ENCODE measurements at regions not wholly inside any gene's neighbourhood (a gene's known extent, or its start where the extent isn't known, plus 50 kb on each side); places are given as distances from the start of the nearest gene placed in this dataset.

DNA sequence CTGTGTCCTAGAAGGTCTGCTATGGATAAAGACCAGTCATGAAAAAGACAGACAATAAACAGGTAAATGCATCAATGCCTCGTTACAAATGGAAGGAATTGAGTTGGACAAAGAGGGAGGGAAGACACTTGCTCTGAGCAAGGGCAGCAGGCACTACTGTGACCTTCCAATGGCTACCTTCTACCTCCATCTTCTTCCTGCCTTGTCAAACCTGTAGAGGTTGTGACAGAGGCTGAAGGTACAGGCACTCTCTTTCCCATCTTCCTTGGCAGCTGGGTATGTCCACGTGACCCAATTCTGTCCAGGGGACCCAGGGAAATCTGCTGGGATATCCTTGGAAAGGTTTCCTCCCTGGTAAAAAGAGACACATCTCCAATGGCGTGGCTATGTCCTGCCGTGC, 274.8 kb downstream of the TFAP2C start:
- H3K36me3 Mint-ChIP-seq (ENCODE audit: insufficient read depth in 1 of 3, low read depth in 3 of 3) = peaks cover 0 to 12% (median 3%) of the 10 kb centered on the region in 3 experiments; a peak in 4 of 7 replicates
- Histone ChIP-seq H2BK15ac (ENCODE audit: low read depth, low read length) (no peak overlapping the region), H3K27ac (ENCODE audit: insufficient read length, low read depth, low read length) (no peak overlapping the region), H3K18ac (ENCODE audit: insufficient read length, low read depth, low read length) (no peak overlapping the region), H3K9ac (ENCODE audit: extremely low read depth, insufficient read length, low read length) (no peak overlapping the region), H3K4me1 (ENCODE audit: insufficient read depth, low read length) (no peaks in the 10 kb centered on the region), H3K79me1 (ENCODE audit: insufficient read depth, low read depth, low read length, poor library complexity, severe bottlenecking) (no peaks in the 10 kb centered on the region), H3K79me2 (ENCODE audit: insufficient read depth, low read length) (no peaks in the 10 kb centered on the region), H2BK5ac (ENCODE audit: insufficient read length, low read length) (no peak overlapping the region), H4K5ac (ENCODE audit: insufficient read length, low read depth, low read length) (no peak overlapping the region), H3K23ac (ENCODE audit: insufficient read length, low read depth, low read length) (no peak overlapping the region), H3K27me3 (ENCODE audit: insufficient read depth, low read length) (no peaks in the 10 kb centered on the region), H2AK5ac (ENCODE audit: insufficient read length, low read length) (no peak overlapping the region), H2AFZ (ENCODE audit: low read length) (no peak overlapping the region), H4K91ac (ENCODE audit: insufficient read length, low read depth, low read length) (no peak overlapping the region), H3K56ac (ENCODE audit: insufficient read length, low read depth, low read length) (no peak overlapping the region), H3K23me2 (ENCODE audit: insufficient read length, low read depth, low read length, poor library complexity, severe bottlenecking) (no peaks in the 10 kb centered on the region), H4K8ac (replicated peaks; ENCODE audit: insufficient read length, low read depth, low read length) (no peak overlapping the region), H3K9me3 (ENCODE audit: control insufficient read depth, low read depth, low read length) (no peaks in the 10 kb centered on the region), H3K4me2 (ENCODE audit: insufficient read depth, insufficient read length, low read length) (no peak overlapping the region), H2BK12ac (ENCODE audit: insufficient read length, low read depth, low read length) (no peak overlapping the region), H2BK20ac (ENCODE audit: low read depth, low read length, poor library complexity, severe bottlenecking) (no peak overlapping the region), H3K4ac (ENCODE audit: low read depth, low read length) (no peak overlapping the region), H2BK120ac (ENCODE audit: low read depth, low read length, poor library complexity, severe bottlenecking) (no peak overlapping the region), H3K14ac (ENCODE audit: insufficient read depth, low read length) (no peak overlapping the region), H4K20me1 (ENCODE audit: control insufficient read depth, insufficient read depth, insufficient read length) (no peaks in the 10 kb centered on the region), H3T11ph (ENCODE audit: low read length) (no peak overlapping the region)
- TF ChIP-seq, protein P1, sequence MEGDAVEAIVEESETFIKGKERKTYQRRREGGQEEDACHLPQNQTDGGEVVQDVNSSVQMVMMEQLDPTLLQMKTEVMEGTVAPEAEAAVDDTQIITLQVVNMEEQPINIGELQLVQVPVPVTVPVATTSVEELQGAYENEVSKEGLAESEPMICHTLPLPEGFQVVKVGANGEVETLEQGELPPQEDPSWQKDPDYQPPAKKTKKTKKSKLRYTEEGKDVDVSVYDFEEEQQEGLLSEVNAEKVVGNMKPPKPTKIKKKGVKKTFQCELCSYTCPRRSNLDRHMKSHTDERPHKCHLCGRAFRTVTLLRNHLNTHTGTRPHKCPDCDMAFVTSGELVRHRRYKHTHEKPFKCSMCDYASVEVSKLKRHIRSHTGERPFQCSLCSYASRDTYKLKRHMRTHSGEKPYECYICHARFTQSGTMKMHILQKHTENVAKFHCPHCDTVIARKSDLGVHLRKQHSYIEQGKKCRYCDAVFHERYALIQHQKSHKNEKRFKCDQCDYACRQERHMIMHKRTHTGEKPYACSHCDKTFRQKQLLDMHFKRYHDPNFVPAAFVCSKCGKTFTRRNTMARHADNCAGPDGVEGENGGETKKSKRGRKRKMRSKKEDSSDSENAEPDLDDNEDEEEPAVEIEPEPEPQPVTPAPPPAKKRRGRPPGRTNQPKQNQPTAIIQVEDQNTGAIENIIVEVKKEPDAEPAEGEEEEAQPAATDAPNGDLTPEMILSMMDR (conservative IDR thresholded peaks at IDR 0.05) = no peak
- H3K4me1 Mint-ChIP-seq = peaks cover 0 to 4% of the 10 kb centered on the region in 2 experiments; a peak in 2 of 4 replicates
- DNase-seq = no peak
- WGBS (ENCODE audit: extremely low coverage, insufficient read length, low lambda C conversion rate) = no CpG with 5 or more reads among the region's 4 CpGs
- no peak overlapping the region for H3K4me3 Mint-ChIP-seq
- peaks cover 4 to 12% of the 10 kb centered on the region in 2 experiments; a peak in 4 of 5 replicates for H3K9me3 Mint-ChIP-seq
- H3K27ac Mint-ChIP-seq = no peak overlapping the region
- H3K27me3 Mint-ChIP-seq (ENCODE audit: low read depth) = peaks cover 28% of the 10 kb centered on the region
